ENCODE measurements at regions not wholly inside any gene's neighbourhood (a gene's known extent, or its start where the extent isn't known, plus 50 kb on each side); places are given as distances from the start of the nearest gene placed in this dataset.

- TF ChIP-seq CTCF (IDR thresholded peaks at IDR 0.05) (no peak), EZH2 (IDR thresholded peaks at IDR 0.05; ENCODE audit: borderline replicate concordance, insufficient read depth, low read depth, low read length, poor library complexity, severe bottlenecking) (no peak)
These were observed 135.0 kb upstream of the TENT5D start for GRCh38 chrX:80285131-80285773.
